Frontal cortex (tissue), 3 donors: ENCODE measurements at regions not wholly inside any gene's neighbourhood (a gene's known extent, or its start where the extent isn't known, plus 50 kb on each side); places are given as distances from the start of the nearest gene placed in this dataset.
"Not testable (repeated sequence)": the region's sequence is repeated elsewhere in the genome, so short reads cannot be mapped to it uniquely, and the experiment has no call there.

Experiments used
- DNase-seq, 2 donors: peaks; one replicate each; pipeline ENCODE4 v3.0.0; 2012; ENCODE audit warnings: low spot score in 2 of 2
- FAIRE-seq: peaks from 2 replicates; lab custom pipeline; 2012; peaks lifted over from hg19 to GRCh38; lab: Jason Lieb, UNC
- donor health status: control.
- donor health status: control.
- donor health status: control.

- DNase-seq (no peak), FAIRE-seq (no peak)
Observed at GRCh38 chr12:65712260-65713004, 111.9 kb upstream of the HMGA2 start.

- no peak for DNase-seq
- FAIRE-seq = no peak
Observed at GRCh38 chr12:65715961-65716360, 108.3 kb upstream of the HMGA2 start.

- no peak for FAIRE-seq
- no peak for DNase-seq
Observed at GRCh38 chr12:65720136-65721130, 103.8 kb upstream of the HMGA2 start.

GRCh38 chr12:65721541-65722190 is 102.6 kb upstream of the HMGA2 start:
- FAIRE-seq = no peak

GRCh38 chr12:65725376-65725775 is 98.9 kb upstream of the HMGA2 start:
- FAIRE-seq = no peak
- no peak for DNase-seq

More at GRCh38 chr12:65721541-65722190, 102.6 kb upstream of the HMGA2 start:
- no peak for DNase-seq

GRCh38 chr12:65728455-65728847 is 95.8 kb upstream of the HMGA2 start:
- DNase-seq (no peak), FAIRE-seq (no peak)

- FAIRE-seq (no peak), DNase-seq (no peak)
Observed at GRCh38 chr12:65728848-65729793, 95.2 kb upstream of the HMGA2 start.

GRCh38 chr12:65731771-65732170 is 92.5 kb upstream of the HMGA2 start:
- FAIRE-seq = no peak
- DNase-seq = no peak

- DNase-seq, FAIRE-seq: not testable (repeated sequence)
Observed at GRCh38 chr12:65733643-65734042, 90.6 kb upstream of the HMGA2 start.

GRCh38 chr12:65734226-65734625 is 90.1 kb upstream of the HMGA2 start:
- DNase-seq (no peak), FAIRE-seq (no peak)

- no peak for FAIRE-seq
Observed at GRCh38 chr12:65739606-65740005, 84.7 kb upstream of the HMGA2 start.

GRCh38 chr12:65740506-65740872 is 83.8 kb upstream of the HMGA2 start:
- DNase-seq (no peak), FAIRE-seq (no peak)

More at GRCh38 chr12:65739606-65740005, 84.7 kb upstream of the HMGA2 start:
- DNase-seq = no peak

GRCh38 chr12:65740873-65741600 is 83.2 kb upstream of the HMGA2 start:
- DNase-seq = peak; percentile 52 to 69
- FAIRE-seq = no peak

- peak in 1 of 2 donors; percentile 36 for DNase-seq
- FAIRE-seq = no peak
Observed at GRCh38 chr12:65741656-65742017, 82.6 kb upstream of the HMGA2 start.

- DNase-seq = peak; percentile 46 to 54
Observed at GRCh38 chr12:65742018-65743010, 82.0 kb upstream of the HMGA2 start.

GRCh38 chr12:65744236-65744840 is 79.9 kb upstream of the HMGA2 start:
- not testable (repeated sequence) for FAIRE-seq, DNase-seq

More at GRCh38 chr12:65742018-65743010, 82.0 kb upstream of the HMGA2 start:
- no peak for FAIRE-seq

- DNase-seq = no peak
- no peak for FAIRE-seq
Observed at GRCh38 chr12:65747338-65747737, 76.9 kb upstream of the HMGA2 start.
